Urothelium cell line (cell line): ENCODE measurements at regions not wholly inside any gene's neighbourhood (a gene's known extent, or its start where the extent isn't known, plus 50 kb on each side); places are given as distances from the start of the nearest gene placed in this dataset.

Experiments
- DNase-seq: peaks from one replicate; pipeline ENCODE4 v3.0.0; 2011; ENCODE audit warnings: low spot score, mixed read lengths
- FAIRE-seq: peaks from 2 replicates; lab custom pipeline; 2011; peaks lifted over from hg19 to GRCh38; lab: Jason Lieb, UNC

DNA sequence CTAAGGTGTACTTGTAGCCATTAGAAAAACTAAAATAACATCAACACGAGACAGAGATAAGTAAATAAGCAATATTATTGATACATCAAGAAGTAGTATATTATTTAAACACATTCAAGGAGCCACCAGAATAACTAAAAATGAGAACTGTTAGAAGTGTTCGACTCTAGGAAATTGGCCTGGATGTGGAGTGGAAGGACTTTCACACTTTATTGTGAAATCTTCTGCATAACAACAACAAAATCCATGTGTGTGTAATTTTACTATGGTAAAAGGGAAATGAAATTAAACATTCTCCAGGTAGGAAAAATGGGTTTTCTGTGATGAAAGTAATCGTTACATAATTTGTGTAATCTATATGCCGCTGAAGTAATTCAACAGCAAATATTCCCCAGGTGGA lies 96.3 kb upstream of the RNF152 start:
- FAIRE-seq (no peak), DNase-seq (no peak)

DNA sequence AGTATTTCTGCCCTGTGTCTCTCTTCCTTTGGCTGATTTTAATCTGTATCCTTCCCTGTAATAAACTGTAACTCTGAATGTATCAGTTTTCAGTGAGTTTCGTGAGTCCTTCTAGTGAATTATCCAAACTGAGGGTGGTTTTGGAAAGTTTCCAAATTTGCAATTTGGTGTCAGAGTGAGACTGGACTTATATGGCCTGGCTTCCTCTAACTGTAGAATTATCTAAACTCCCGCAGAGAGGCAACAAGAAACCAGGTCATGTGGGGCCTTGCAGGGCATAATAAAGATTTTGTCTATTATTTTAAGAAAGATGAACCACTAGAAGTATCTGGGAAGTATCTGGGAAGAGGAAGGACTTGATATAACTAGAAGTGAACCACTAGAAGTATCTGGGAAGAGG lies 95.3 kb upstream of the RNF152 start:
- DNase-seq = no peak
- no peak for FAIRE-seq

DNA sequence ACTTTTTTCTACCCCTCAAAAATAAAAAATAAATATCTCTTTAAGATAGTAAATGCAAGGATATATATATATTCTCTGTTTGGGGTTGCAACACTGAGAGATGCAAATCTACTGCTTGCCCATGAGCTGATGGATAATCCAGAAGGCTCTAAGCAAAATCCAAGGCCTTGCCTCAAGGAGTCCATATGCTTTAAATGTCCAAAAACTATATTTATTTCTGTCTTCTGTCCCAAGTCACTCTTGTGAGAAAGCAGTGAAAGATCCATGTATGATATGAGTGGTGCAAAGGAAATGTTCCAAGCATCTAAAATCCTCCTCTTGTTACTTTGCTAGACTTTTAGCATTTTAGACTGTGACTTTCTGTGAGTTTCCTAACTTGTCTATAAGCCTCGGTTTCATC lies 92.9 kb upstream of the RNF152 start:
- FAIRE-seq = no peak
- no peak for DNase-seq

DNA sequence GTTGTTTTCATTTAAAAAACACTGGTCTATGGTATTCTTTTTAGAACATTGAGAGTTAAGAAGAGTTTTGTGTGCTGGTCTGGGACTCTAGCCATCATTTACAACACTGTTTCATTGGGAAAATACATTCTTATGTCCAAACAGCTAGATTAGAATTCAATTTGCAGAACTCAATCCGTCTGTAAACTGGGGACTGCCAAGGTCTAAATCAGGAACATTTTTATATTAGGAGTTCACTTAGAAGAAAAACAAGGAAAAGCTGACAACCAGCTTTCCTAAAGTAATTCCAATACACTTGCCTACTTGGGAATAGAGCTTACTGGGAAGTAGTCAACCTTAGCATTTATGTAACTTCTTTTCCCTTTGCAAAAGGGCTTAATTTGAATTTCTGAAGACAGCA lies 91.5 kb upstream of the RNF152 start:
- DNase-seq = no peak
- FAIRE-seq = no peak

- DNase-seq (no peak), FAIRE-seq (no peak)
Measured at GRCh38 chr18:61982475-61982874, 89.7 kb upstream of the RNF152 start.

GRCh38 chr18:61980355-61980754 lies 87.5 kb upstream of the RNF152 start:
- FAIRE-seq (no peak), DNase-seq (no peak)

DNA sequence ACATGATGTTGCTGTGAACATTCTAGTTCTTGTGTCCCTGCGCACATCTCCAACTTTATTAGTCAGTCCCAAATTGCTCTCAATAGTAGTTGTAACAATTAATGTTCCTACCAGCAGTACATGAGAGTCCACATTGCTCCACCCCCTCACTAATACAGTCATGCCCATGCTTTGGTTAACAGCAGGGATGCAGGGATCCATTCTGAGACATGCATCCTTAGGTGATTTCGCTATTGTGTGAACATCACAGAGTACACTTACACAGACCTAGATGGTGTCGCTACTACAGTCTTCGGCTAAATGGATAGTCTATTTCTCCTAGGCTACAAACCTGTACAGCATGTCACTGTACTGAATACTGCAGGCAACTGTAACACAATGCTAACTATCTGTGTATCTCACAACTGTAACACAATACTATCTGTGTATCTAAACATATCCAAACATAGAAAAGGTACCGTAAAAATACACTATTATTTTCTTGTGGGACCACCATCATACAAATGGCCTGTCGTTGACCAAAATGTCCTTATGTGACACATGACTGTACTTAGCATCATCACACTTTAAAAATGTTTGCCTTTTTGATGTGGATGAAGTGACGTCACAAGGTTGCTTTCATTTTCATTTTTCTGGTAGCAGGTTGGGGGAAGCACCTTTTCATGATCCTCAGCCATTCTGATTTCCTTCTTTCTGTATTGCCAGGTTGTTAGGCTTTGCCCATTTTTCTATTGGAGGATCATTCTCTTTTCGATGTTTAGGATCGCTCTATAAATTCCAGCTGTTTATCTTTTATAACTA lies 82.9 kb upstream of the RNF152 start:
- DNase-seq (no peak), FAIRE-seq (no peak)

GRCh38 chr18:61973273-61974115 lies 80.7 kb upstream of the RNF152 start:
- no peak for FAIRE-seq
- no peak for DNase-seq

DNA sequence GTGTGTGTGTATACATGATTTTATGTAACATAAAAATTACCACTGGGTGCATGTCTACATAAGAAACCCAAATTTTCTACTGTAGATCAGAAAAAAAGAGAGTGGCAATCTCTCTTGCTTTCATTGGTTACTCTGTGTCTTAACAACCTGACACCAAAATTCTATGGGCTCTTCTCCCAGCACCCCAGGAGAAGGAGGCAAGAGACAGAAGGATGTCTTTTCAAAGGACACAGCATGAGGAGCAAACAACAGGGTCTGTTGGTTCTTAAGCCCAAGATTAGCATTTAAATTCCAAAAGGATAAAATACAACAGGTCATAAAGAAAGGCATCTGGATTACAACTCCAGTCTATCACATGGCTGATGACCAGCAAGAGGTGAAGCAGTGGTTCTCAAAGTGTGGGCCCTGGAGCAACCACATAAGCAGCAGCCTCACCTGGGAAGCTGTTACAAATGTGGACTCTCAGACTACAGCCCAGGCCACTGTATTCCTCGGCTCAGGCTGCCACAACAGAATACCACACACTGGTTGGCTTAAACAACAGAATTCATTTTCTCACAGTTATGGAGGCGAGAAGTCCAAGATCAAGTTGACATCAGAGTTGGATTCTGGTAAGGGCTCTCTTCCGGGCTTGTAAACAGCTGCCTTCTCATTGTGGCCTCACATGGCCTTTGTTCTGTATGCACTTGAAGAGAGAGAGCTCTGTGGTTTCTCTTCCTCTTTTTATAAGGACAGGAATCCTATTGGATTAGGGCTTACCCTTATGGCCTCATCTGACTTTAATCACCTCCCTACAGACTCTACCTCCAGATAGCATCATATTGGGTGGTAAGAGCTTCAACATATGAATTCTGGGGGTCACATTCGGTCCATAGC lies 79.8 kb upstream of the RNF152 start:
- DNase-seq = no peak
- no peak for FAIRE-seq

DNA sequence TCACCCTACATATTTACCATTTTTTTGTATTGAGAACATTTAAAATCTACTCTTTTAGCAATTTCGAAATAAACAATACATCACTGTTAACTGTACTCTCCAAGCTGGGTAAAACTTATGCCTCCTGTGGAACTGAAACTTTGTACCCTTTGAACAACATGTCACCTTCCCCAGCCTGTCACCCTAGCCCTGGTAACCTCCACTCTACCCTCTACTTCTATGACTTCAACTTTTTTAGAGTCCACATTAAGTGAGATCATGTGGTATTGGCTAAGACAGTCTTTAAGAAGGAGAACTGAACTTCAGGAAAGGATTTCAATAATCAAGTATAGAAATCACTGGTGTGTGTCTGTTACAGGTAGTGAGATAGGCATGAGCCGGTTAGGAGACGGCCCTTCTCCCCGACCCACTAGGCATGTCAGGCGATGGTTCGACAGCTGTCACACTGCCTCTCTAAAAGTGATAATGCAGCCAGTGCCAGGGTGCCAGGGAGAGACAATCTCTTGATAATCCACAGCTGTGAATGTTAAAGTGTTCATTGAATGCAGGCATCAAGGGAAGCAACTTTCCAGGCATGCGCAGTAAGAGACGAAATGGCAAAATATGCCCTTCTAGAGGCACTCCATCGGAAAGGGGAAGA lies 74.6 kb upstream of the RNF152 start:
- DNase-seq (no peak), FAIRE-seq (no peak)

DNA sequence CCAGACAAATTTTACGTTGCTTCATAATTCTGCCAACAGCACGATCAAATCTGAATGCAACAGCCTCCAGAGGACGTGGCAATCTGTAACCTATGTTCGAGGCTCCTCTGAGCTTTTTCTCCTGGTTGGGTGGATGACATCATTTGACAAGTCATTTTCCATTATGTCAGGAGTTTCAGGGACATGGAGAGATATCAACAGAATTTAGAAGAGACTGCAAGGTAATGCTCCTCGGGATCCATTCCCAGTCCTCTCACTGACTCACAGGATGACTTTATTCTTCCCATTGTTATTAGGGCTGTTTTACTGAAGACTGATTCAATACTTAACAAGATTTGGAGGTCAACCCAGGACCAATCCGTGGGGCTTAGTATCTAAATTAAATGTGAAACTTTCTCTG lies 72.5 kb upstream of the RNF152 start:
- FAIRE-seq = no peak
- no peak for DNase-seq

GRCh38 chr18:61964616-61965015 lies 71.8 kb upstream of the RNF152 start:
- FAIRE-seq (no peak), DNase-seq (no peak)

GRCh38 chr18:61963705-61964104 lies 70.9 kb upstream of the RNF152 start:
- FAIRE-seq (no peak), DNase-seq (no peak)

- DNase-seq (peak; percentile 6), FAIRE-seq (no peak)
Measured at GRCh38 chr18:61957801-61958516, 65.2 kb upstream of the RNF152 start.

- DNase-seq (no peak), FAIRE-seq (no peak)
Measured at GRCh38 chr18:61955644-61956043, 62.8 kb upstream of the RNF152 start.

DNA sequence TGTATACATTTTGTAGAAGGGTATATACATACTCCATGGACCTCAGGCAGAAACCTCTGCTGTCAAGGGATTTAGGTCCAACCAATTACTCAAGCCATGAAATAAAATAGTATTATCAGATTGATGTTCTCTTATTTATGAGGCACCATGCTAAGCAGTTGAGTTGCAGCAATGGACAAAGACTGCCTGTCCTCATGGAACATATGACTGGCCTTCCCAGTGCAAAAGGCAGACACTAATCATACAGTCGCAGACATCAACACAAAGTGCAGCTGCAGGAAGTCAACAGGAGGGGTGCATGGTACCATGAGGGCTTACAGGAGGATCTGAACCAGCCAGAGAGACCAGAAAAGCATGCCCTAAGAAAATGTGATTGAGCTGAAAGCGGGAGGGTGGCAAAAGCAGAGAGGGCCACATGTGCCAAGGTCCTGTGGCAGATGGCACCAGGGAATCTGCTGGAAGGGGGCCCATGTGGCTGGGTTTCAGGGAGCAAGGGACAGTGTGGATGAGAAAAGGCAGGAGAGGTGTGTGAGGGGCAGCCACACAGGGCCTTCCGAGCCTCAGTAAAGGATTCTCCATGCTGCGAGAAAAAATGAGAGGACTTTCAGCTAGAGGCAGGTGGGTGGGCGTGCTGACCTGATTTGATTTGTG lies 61.4 kb upstream of the RNF152 start:
- DNase-seq (no peak), FAIRE-seq (no peak)

GRCh38 chr18:61953641-61954040 lies 60.8 kb upstream of the RNF152 start:
- no peak for FAIRE-seq
- no peak for DNase-seq

GRCh38 chr18:61953161-61953560 lies 60.4 kb upstream of the RNF152 start:
- no peak for FAIRE-seq
- no peak for DNase-seq

DNA sequence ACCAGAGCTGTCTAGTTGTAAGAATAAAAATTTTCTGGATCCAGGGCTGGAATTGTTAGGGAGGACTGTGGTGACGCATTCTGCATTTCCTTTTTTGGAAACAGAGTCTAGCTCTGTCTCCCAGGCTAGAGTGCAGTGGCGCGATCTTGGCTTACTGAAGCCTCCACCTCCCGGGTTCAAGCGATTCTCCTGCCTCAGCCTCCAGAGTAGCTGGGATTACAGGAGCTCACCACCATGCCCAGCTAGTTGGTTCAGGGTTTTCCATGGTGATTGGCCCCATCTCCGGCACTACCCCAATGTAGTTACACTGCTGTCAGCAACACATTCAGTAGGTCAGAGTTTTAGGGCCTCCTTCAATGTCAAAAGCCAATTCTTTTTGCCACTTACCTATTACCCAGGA lies 58.6 kb upstream of the RNF152 start:
- DNase-seq = no peak
- no peak for FAIRE-seq

GRCh38 chr18:61950371-61950770 lies 57.6 kb upstream of the RNF152 start:
- no peak for DNase-seq
- no peak for FAIRE-seq
